ACHN (cell line): ENCODE measurements at regions not wholly inside any gene's neighbourhood (a gene's known extent, or its start where the extent isn't known, plus 50 kb on each side); places are given as distances from the start of the nearest gene placed in this dataset.
"Not testable (repeated sequence)": the region's sequence is repeated elsewhere in the genome, so short reads cannot be mapped to it uniquely, and the experiment has no call there.

Experiments
- DNase-seq: peaks from one replicate; pipeline ENCODE4 v3.0.0-alpha.2; 2015
- in situ Hi-C: cut with HindIII; loops from 2 replicates; pipeline ENCODE4 v1.10.0; 2017; ENCODE audit warnings: low sequenced_read_pairs, low pct_ligation_motif_present, low pct_unique_long_range_greater_than_20kb

- in situ Hi-C loops: no loop called here
- DNase-seq: no peak
Measured at GRCh38 chrX:33989936-33990335, 142.2 kb downstream of the FAM47A start.

DNA sequence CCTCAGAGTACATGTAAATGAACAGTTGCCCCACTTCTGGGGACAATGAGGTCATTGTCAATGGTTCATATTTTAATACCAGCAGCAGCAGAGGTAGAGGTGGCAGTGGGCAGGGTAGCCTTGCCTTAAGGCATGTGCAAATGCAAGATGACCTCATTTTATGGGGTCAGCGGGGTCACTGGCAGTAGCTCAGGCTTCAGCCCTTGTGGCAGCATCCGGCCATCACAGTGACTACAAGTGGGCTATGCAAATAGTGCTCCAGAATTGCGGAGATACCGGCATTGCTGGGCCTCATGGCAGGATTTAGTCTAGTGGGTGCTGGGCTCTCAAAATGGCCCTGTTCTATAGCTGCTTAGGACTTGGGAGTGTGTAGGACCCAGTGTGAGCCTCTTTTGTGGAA, 144.7 kb downstream of the FAM47A start:
- in situ Hi-C loops: no loop called here
- DNase-seq: no peak

GRCh38 chrX:33974676-33975075, 157.4 kb downstream of the FAM47A start:
- DNase-seq: no peak
- in situ Hi-C loops: no loop called here

DNA sequence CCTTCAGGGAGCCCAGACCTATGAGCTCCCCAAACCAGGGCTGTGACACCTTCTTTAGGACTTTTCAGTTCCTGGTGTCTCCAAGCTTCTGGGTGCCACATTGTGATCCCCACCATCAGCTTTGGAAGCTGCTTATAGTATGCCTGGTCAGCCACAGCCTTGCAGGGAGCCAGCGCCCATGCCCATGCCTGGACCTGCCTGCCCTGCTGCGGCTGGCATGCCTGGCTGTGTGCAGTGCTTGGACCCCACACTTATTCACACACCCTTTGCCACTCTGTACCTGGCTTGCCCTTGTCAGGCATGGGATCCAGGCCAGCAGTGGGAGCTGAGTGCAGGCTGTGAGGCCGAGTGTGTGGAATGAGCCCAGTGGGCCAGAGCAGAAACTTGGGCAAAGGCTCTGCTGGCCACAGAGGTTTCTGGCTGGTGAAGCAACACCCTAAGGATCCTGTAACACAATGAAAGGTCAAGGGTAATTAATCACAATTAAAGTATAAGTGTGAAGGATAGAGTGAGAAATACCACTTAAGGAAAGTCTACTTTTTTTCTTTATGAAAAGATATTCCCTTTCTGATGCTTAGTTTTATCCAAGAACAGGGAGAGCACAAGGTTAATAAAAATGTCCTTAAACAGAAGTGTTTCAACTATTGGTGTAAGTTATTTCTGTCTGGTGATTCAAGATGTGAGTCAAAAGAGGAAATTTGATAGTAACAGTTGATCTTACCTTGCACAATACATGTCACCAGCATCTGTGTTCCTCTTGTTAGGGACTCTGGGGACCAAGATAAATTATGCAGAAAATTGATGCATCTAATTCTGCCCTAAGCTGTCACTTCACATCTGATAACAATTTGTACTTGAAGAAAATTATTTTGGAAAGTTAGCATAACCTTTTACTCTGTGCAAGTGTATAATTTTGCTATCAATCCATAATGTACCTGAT, 161.8 kb downstream of the FAM47A start:
- DNase-seq: no peak
- in situ Hi-C loops: no loop called here

- in situ Hi-C loops: no loop called here
- no peak for DNase-seq
Measured at GRCh38 chrX:33969105-33969504, 163.0 kb downstream of the FAM47A start.

- in situ Hi-C loops: no loop called here
Measured at GRCh38 chrX:33968611-33969010, 163.5 kb downstream of the FAM47A start.

DNA sequence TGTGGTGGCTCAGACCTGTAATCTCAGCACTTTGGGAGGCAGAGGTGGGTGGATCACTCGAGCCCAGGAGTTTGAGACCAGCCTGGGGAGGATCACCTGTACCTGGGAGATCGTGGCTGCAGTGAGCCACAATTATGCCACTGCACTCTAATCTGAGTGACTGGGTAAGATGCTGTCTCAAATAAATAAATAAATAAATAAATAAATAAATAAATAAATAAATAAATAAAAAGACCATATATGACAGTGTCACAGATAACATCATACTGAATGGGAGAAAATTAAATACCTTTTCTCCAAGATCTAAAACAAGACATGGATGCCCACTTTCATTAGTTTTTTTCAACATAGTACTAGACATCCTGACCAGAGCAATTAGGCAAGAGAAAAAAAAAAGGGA, 182.8 kb downstream of the FAM47A start:
- in situ Hi-C loops: no loop called here
- DNase-seq: no peak

More at GRCh38 chrX:33968611-33969010, 163.5 kb downstream of the FAM47A start:
- no peak for DNase-seq

- in situ Hi-C loops: not testable (repeated sequence)
Measured at GRCh38 chrX:33926249-33926648, 205.9 kb downstream of the FAM47A start.

GRCh38 chrX:33923262-33923661, 208.9 kb downstream of the FAM47A start:
- DNase-seq: no peak
- in situ Hi-C loops: no loop called here

More at GRCh38 chrX:33926249-33926648, 205.9 kb downstream of the FAM47A start:
- DNase-seq: not testable (repeated sequence)

- in situ Hi-C loops: no loop called here
- DNase-seq: no peak
Measured at GRCh38 chrX:33909836-33910235, 222.3 kb downstream of the FAM47A start.

DNA sequence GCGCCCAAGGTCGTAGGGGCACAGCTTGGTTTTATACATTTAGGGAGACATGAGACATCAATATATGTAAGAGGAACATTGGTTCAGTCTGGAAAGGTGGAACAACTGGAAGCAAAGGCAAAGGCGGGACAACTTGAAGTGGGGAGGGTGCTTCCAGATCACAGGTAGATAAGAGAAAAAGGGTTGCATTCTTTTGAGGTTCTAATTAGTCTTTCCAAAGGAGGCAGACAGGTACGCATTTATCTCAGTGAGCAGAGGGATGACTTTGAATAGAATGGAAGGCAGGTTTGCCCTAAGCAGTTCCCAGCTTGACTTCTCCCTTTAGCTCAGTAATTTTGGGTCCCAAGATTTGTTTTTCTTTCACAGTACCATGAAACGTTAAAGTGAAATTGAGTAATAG, 223.2 kb downstream of the FAM47A start:
- in situ Hi-C loops: no loop called here
- no peak for DNase-seq

DNA sequence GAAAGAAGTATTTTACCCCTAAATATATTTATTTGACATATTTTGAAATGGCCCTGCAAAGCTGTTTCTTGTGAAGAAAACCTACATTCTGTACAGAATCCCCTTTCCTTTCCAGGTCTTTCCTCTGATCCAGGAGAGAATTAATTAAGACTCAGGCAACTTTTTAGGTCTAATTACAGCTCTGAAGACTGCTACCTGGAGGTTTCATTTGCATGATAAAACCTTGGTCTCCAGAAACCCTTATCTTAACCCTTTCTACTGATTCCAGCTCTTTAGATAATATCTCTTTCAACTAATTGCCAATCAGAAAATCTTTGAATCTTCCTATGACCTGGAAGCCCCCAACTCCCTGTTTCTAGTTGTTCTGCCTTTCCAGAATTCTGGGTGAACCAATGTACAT, 224.0 kb downstream of the FAM47A start:
- no peak for DNase-seq
- in situ Hi-C loops: no loop called here

DNA sequence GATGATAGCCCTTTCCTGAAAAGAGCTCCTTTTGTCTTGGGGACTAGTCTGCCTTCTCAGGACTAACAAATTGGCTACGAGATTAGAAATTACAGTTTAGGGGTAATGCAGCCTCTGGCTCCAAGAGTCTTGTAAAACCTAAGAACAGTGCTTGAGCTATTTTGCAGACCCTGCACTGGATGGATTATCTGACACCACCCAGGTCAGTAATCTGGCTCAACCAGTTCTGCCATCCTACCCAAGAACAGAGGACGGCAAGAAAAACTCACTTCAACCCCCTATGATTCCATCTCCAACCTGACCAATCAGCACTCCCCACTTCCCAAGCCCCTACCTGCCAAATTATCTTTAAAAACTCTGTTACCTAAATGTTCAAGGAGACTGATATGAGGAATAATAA, 225.1 kb downstream of the FAM47A start:
- no peak for DNase-seq
- in situ Hi-C loops: no loop called here

DNA sequence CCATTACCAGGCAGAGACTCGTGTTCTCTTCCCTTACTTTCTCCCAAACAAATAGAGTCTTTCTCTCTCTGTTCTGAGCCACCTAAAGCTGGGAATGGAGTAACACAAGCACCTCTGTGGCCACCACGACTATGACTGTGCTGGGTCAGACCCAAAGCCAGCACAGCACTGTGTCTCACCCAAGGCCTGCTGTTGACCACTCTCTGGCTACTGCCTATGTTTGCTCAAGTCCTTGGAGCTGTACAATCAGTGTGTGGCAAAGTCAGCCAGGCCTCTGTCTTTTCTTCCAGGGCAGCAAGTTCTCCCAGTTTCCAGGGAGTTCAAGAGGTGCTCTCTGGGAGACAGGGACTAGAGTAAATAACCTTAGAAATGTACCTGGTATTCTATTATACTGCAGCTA, 239.4 kb downstream of the FAM47A start:
- DNase-seq: no peak
- in situ Hi-C loops: no loop called here

GRCh38 chrX:33855251-33855650, 276.9 kb downstream of the FAM47A start:
- DNase-seq: no peak
- in situ Hi-C loops: no loop called here

GRCh38 chrX:33852146-33852545, 280.0 kb downstream of the FAM47A start:
- in situ Hi-C loops, DNase-seq: not testable (repeated sequence)

- DNase-seq: no peak
- in situ Hi-C loops: no loop called here
Measured at GRCh38 chrX:33840176-33840575, 291.9 kb downstream of the FAM47A start.

DNA sequence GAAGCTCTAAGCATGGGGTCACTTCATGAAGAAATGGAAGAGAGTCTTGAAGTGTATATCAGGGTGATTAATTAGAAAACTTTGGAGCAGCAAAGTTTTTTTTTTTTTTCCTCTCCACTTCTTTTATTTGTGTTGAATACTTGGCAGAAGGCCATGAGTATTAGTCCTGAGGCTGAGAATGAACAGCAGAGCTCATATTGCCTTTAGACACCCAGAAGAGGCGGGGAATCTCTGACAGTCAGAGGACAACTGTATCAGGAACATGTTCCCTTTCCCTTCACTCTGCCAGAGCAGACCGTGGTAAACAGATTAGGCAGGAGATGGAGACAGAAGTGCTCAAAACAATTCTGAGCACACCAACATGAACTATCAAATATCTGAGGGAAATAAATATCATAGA, 300.9 kb downstream of the FAM47A start:
- no peak for DNase-seq
- in situ Hi-C loops: no loop called here

DNA sequence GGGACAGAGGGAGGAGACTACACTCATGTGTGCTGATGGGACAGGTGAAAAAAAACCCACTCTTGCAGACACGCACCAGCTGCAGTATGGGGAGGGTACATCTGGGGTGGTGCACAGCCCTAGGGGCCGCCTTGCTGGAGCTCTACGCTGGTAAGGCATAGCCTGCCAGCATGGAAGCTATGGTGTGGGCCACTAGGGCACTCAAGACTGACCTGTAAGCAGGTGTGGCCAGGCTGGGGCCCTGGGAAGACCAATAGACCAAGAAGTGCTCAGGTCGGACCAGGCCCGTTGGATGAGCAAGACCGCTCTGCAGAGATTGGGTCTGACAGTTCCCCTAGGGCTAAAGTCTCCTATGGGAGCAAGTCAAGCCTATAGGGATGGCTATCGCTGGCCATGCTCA, 314.8 kb downstream of the FAM47A start:
- in situ Hi-C loops: no loop called here
- DNase-seq: no peak

DNA sequence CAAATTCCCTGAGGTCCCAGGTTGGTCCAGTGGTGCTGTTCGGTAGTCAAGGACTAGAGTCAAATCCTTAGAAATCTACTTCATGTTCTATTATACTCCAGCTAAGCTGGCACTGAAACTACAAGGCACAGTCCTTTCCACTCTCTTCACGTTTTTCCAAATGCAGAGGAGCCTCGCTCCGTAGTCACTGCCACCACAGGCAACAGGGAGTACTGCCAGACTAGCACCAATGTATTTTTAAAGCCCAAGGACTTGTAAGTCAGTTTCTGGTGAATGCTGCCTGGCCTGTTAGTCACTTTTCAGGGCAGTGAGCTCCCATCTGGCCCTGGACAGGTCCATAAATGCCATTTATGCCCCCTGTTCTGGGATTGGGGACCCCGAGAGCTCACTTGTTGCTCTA, 323.5 kb downstream of the FAM47A start:
- no peak for DNase-seq
- in situ Hi-C loops: no loop called here
